HepG2 (cell line): ENCODE measurements at regions not wholly inside any gene's neighbourhood (a gene's known extent, or its start where the extent isn't known, plus 50 kb on each side); places are given as distances from the start of the nearest gene placed in this dataset.

Experiments
- ATAC-seq: fragments of 200-7000 bp; cut with Tn5 transposase; 3 replicates; pipeline ENCODE4 v1.9.1; 2020; ENCODE audit warnings: mild to moderate bottlenecking, moderate library complexity
- BruUV-seq: library from RNA; stranded (reverse); fragments of 400-500 nt; replicated peaks from 2 replicates; lab custom pipeline; 2021; lab: Mats Ljungman, UMichigan
- CTCF ChIA-PET: fragments of 300-600 bp; formaldehyde crosslinking; extraction: SDS; loops from one replicate; lab custom pipeline; 2021; ENCODE audit warnings: low total read pairs, inconsistent platforms, low intra/inter-chr PET ratio; lab: Yijun Ruan, JAX
- POLR2A ChIA-PET: fragments of 350-600 bp; sonication (Branson Sonifier 250); formaldehyde crosslinking; loops from one replicate; lab custom pipeline; 2020; ENCODE audit warnings: antibody characterized with exemption, inconsistent platforms; lab: Yijun Ruan, JAX
- DNase-seq: peaks from one replicate; pipeline ENCODE4 v3.0.0-alpha.2; 2015; ENCODE audit warnings: low spot score
- FAIRE-seq: peaks from 3 replicates; lab custom pipeline; 2011; peaks lifted over from hg19 to GRCh38; lab: Jason Lieb, UNC
- H2AFZ ChIP-seq: one replicate; pipeline ENCODE4 v1.6.1; 2011; ENCODE audit warnings: low read length, inconsistent platforms
- H3K27ac ChIP-seq: fragments of 300-600 bp; 3 replicates; pipeline ENCODE4 v1.8.0; 2011; ENCODE audit warnings: mixed run types, mild to moderate bottlenecking, mixed read lengths, low read length, inconsistent platforms; ENCODE audit not compliant: insufficient read depth; ENCODE audit errors: extremely low read length
- H3K27me3 ChIP-seq, 2 experiments: fragments of 200-600 bp in 1 of 2; 2 replicates in 1 of 2; 3 replicates in 1 of 2; pipeline versions ENCODE4 v1.6.0 to v1.8.0; 2011; ENCODE audit warnings: low read length in 2 of 2, mild to moderate bottlenecking in 2 of 2, moderate library complexity in 2 of 2, inconsistent platforms in 1 of 2; ENCODE audit not compliant: insufficient read depth in 2 of 2, control insufficient read depth in 1 of 2
- H3K36me3 ChIP-seq, 2 experiments: fragments of 200-600 bp in 1 of 2; replicated peaks in 1 of 2; 2 replicates in 1 of 2; 3 replicates in 1 of 2; pipeline versions ENCODE4 v1.5.1 to v1.8.0; 2011; ENCODE audit warnings: low read length in 2 of 2, inconsistent platforms in 1 of 2; ENCODE audit not compliant: insufficient read depth in 2 of 2, control insufficient read depth in 1 of 2
- H3K4me1 ChIP-seq: 2 replicates; pipeline ENCODE4 v1.5.1; 2012; ENCODE audit warnings: low read length, inconsistent platforms; ENCODE audit not compliant: insufficient read depth
- H3K4me2 ChIP-seq: 2 replicates; pipeline ENCODE4 v1.6.0; 2011; ENCODE audit warnings: low read depth, low read length, inconsistent platforms
- H3K4me3 ChIP-seq, 3 experiments: fragments of 200-600 bp in 1 of 3; sonication (generic), shearing (Covaris generic) in 1 of 3; replicated peaks in 1 of 3; 2 replicates each; pipeline ENCODE4 v1.5.1; 2011 to 2016; ENCODE audit warnings: low read length in 3 of 3, inconsistent platforms in 2 of 3, low read depth in 2 of 3, mild to moderate bottlenecking in 2 of 3, control low read depth in 1 of 3, mixed read lengths in 1 of 3; ENCODE audit not compliant: insufficient read depth in 1 of 3
- H3K79me2 ChIP-seq: one replicate; pipeline ENCODE4 v1.6.1; 2011; ENCODE audit warnings: low read length, inconsistent platforms; ENCODE audit not compliant: insufficient read depth
- H3K9ac ChIP-seq: 2 replicates; pipeline ENCODE4 v1.6.0; 2011; ENCODE audit warnings: mild to moderate bottlenecking, low read depth, low read length, inconsistent platforms; ENCODE audit not compliant: insufficient read depth
- H3K9me3 ChIP-seq: 2 replicates; pipeline ENCODE4 v1.5.1; 2012; ENCODE audit warnings: mild to moderate bottlenecking, low read length
- H4K20me1 ChIP-seq: 2 replicates; pipeline ENCODE4 v1.6.0; 2011; ENCODE audit warnings: inconsistent platforms, mild to moderate bottlenecking, low read length, moderate library complexity; ENCODE audit not compliant: insufficient read depth
- CENPX ChIP-seq: sonication (generic); formaldehyde crosslinking; IDR thresholded peaks from 2 replicates; pipeline ENCODE4 v1.9.0; 2021; ENCODE audit warnings: mild to moderate bottlenecking, missing genetic modification reagents, moderate library complexity
- ELF4 ChIP-seq: sonication (generic); formaldehyde crosslinking; IDR thresholded peaks from 2 replicates; pipeline ENCODE4 v1.5.0; 2020; ENCODE audit warnings: missing genetic modification reagents, mild to moderate bottlenecking, moderate library complexity, borderline replicate concordance
- PLRG1 ChIP-seq: fragments of 450-650 bp; conservative IDR thresholded peaks from 2 replicates; pipeline ENCODE4 v1.6.1; 2016
- THAP11 ChIP-seq: IDR thresholded peaks from 2 replicates; pipeline ENCODE4 v1.6.1; 2016; ENCODE audit warnings: missing biosample characterization, missing genetic modification reagents
- WGBS: methylation state at CpG from one replicate; pipeline ENCODE4 v1.1.6; 2017; ENCODE audit warnings: low lambda C conversion rate; 5-methylcytosine and 5-hydroxymethylcytosine counted together
- in situ Hi-C: cut with HindIII; loops from 2 replicates; pipeline ENCODE4 v1.10.0; 2017; ENCODE audit warnings: low pct_unique_long_range_greater_than_20kb; ENCODE audit not compliant: extremely low pct_ligation_motif_present
- intact Hi-C: fragments of 100-400 bp; cut with micrococcal nuclease; formaldehyde crosslinking; loops from one replicate; pipeline ENCODE4 v1.10.0; 2022; ENCODE audit not compliant: unreplicated experiment
- TF ChIP-seq, protein P1 (sequence below): sonication (generic); formaldehyde crosslinking; IDR thresholded peaks from 2 replicates; pipeline ENCODE4 v1.5.0; 2020; ENCODE audit warnings: missing genetic modification reagents
- TF ChIP-seq, protein P2 (sequence below): IDR thresholded peaks from 2 replicates; pipeline ENCODE4 v1.6.1; 2016

DNA sequence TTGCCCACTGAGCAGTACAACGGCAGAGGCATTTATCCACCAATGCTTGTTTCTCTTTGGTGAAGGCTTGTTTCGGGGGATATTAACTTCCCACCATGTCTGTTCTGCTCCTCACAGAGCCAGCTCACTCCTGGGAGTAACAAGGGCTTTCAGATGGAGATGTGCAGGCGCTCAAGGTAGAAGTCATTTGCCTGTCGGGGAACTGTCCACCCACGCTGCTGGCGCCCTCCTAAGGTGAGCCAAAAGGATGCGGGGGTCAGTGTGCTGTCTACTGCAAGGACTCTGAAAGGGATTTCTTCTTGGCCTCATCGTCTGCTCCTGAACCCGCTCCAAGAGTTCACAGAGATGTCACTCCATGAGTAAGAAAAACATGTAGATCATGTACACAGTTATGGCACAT, 57.0 kb upstream of the CYRIA start:
- DNase-seq (no peak), ATAC-seq (no peak), FAIRE-seq (no peak)
- in situ Hi-C loops (no loop called here), intact Hi-C loops (no loop called here)
- H4K20me1 ChIP-seq = no peaks in the 10 kb centered on the region
- H3K27me3 ChIP-seq = no peaks in the 10 kb centered on the region
- no peaks in the 10 kb centered on the region for H3K36me3 ChIP-seq
- no peak overlapping the region for H3K4me3 ChIP-seq
- TF ChIP-seq, protein P1, sequence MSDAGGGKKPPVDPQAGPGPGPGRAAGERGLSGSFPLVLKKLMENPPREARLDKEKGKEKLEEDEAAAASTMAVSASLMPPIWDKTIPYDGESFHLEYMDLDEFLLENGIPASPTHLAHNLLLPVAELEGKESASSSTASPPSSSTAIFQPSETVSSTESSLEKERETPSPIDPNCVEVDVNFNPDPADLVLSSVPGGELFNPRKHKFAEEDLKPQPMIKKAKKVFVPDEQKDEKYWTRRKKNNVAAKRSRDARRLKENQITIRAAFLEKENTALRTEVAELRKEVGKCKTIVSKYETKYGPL (CRISPR knock-in tag) = no peak
- TF ChIP-seq THAP11 (CRISPR knock-in tag) = no peak
- no peak for TF ChIP-seq CENPX
- no peak for TF ChIP-seq PLRG1
- TF ChIP-seq ELF4 (CRISPR knock-in tag) = no peak
- POLR2A ChIA-PET = no interaction called here
- no peaks in the 10 kb centered on the region for H3K9me3 ChIP-seq
- H3K4me2 ChIP-seq = no peak overlapping the region
- WGBS = 6% methylated on average over 9 of the region's 9 CpGs
- H3K79me2 ChIP-seq = no peaks in the 10 kb centered on the region
- H2AFZ ChIP-seq = no peak overlapping the region
- CTCF ChIA-PET = no interaction called here
- no peak overlapping the region for H3K9ac ChIP-seq
- no TSS peak for BruUV-seq
- H3K4me1 ChIP-seq = no peaks in the 10 kb centered on the region
- no peak overlapping the region for H3K27ac ChIP-seq

DNA sequence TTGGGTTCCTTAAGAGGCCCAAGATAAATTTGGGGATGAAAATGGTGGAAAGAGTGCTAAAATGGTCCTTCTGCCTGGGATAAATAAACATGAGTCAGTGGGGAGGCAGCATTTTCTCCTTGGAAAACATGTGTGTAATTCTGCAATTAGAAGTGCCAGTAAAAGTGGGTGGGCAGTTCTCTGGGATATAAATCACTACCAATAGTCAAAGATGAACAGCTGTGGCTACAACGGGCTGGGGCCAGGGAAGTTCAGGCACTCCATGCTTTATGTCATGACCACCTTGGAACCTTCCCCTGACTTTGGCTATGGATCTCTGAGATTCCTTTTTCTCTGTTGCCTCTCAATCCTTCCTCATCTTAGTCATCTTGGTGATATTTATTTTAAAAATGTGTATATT, 56.5 kb upstream of the CYRIA start:
- TF ChIP-seq, protein P2, sequence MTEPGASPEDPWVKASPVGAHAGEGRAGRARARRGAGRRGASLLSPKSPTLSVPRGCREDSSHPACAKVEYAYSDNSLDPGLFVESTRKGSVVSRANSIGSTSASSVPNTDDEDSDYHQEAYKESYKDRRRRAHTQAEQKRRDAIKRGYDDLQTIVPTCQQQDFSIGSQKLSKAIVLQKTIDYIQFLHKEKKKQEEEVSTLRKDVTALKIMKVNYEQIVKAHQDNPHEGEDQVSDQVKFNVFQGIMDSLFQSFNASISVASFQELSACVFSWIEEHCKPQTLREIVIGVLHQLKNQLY = no peak
- ATAC-seq (no peak), DNase-seq (no peak), FAIRE-seq (no peak)
- Histone ChIP-seq H3K27ac (no peak overlapping the region), H3K4me2 (no peak overlapping the region), H3K9me3 (no peaks in the 10 kb centered on the region), H3K9ac (no peak overlapping the region), H2AFZ (no peak overlapping the region), H4K20me1 (no peaks in the 10 kb centered on the region), H3K4me3 (no peak overlapping the region), H3K4me1 (no peaks in the 10 kb centered on the region), H3K27me3 (no peaks in the 10 kb centered on the region), H3K36me3 (no peaks in the 10 kb centered on the region), H3K79me2 (no peaks in the 10 kb centered on the region)
- CTCF ChIA-PET = no interaction called here
- in situ Hi-C loops = no loop called here
- BruUV-seq = no TSS peak
- 20% methylated on average over 1 of the region's 1 CpG for WGBS
- intact Hi-C loops = no loop called here
- POLR2A ChIA-PET = no interaction called here
